NB4 (cell line): ENCODE measurements at regions not wholly inside any gene's neighbourhood (a gene's known extent, or its start where the extent isn't known, plus 50 kb on each side); places are given as distances from the start of the nearest gene placed in this dataset.

Experiments used
- DNase-seq: peaks from one replicate; pipeline ENCODE4 v3.0.0; 2010; ENCODE audit warnings: low read depth
- H3K4me3 ChIP-seq: one replicate; pipeline ENCODE4 v1.5.1; 2011; ENCODE audit warnings: mild to moderate bottlenecking, low read depth, low read length, moderate library complexity
- CTCF ChIP-seq: IDR thresholded peaks from one replicate; pipeline ENCODE4 v1.5.1; 2012; ENCODE audit warnings: low read depth, low read length
- MAX ChIP-seq: IDR thresholded peaks from 2 replicates; pipeline ENCODE4 v1.6.1; 2011; ENCODE audit warnings: low read depth, low read length
- MYC ChIP-seq: IDR thresholded peaks from 2 replicates; pipeline ENCODE4 v1.6.1; 2011; ENCODE audit warnings: low read depth, low read length
- POLR2A ChIP-seq: IDR thresholded peaks from 2 replicates; pipeline ENCODE4 v1.6.1; 2011; ENCODE audit warnings: mild to moderate bottlenecking; ENCODE audit not compliant: insufficient read length; ENCODE audit errors: extremely low read depth

- no peak overlapping the region for H3K4me3 ChIP-seq
- no peak for TF ChIP-seq POLR2A
- 0 out of 2 replicates have a peak, but pooled peaks have one; percentile 26 for TF ChIP-seq MAX
- peak; percentile 48 for DNase-seq
Measured at GRCh38 chr11:128026596-128026995, 560.8 kb downstream of the ETS1 start.

GRCh38 chr11:128022761-128023160 is 564.6 kb downstream of the ETS1 start:
- no peak for DNase-seq
- H3K4me3 ChIP-seq = no peak overlapping the region
- TF ChIP-seq CTCF (no peak), MAX (no peak), MYC (no peak), POLR2A (no peak)

- no peak overlapping the region for H3K4me3 ChIP-seq
- no peak for DNase-seq
- TF ChIP-seq MYC (no peak), CTCF (no peak), MAX (no peak), POLR2A (no peak)
Measured at GRCh38 chr11:128022007-128022368, 565.4 kb downstream of the ETS1 start.

GRCh38 chr11:128021349-128022006 is 565.9 kb downstream of the ETS1 start:
- peak; percentile 18 for DNase-seq
- TF ChIP-seq CTCF (peak; percentile 1), MYC (no peak), POLR2A (no peak)
- H3K4me3 ChIP-seq = no peak overlapping the region

GRCh38 chr11:128018692-128019091 is 568.7 kb downstream of the ETS1 start:
- no peak for TF ChIP-seq MYC
- no peak for TF ChIP-seq MAX
- H3K4me3 ChIP-seq = no peak overlapping the region
- no peak for DNase-seq

GRCh38 chr11:128005562-128005961 is 581.8 kb downstream of the ETS1 start:
- DNase-seq = no peak
- no peak for TF ChIP-seq MAX
- TF ChIP-seq POLR2A = no peak
- TF ChIP-seq CTCF = no peak
- no peak for TF ChIP-seq MYC
- H3K4me3 ChIP-seq = no peak overlapping the region

- H3K4me3 ChIP-seq = no peak overlapping the region
- no peak for DNase-seq
- TF ChIP-seq MAX (no peak), POLR2A (no peak), CTCF (no peak), MYC (no peak)
Measured at GRCh38 chr11:127998421-127998820, 588.9 kb downstream of the ETS1 start.
